ENCODE measurements at regions not wholly inside any gene's neighbourhood (a gene's known extent, or its start where the extent isn't known, plus 50 kb on each side); places are given as distances from the start of the nearest gene placed in this dataset.

GRCh38 chr2:119104414-119104813 is 54.1 kb downstream of the C1QL2 start:
- ATAC-seq (no peak), DNase-seq (ENCODE audit: low read depth, low spot score) (no peak)
- Histone ChIP-seq H3K4me3 (replicated peaks in 1 of 2; ENCODE audit: low read depth in 1 of 2, low read length in 2 of 2) (no peak overlapping the region), H3K27me3 (ENCODE audit: insufficient read depth, low read length) (no peaks in the 10 kb centered on the region), H2AFZ (ENCODE audit: low read depth, low read length, poor library complexity, severe bottlenecking) (no peak overlapping the region), H3K4me2 (ENCODE audit: low read length) (no peak overlapping the region), H3K79me2 (ENCODE audit: insufficient read depth, low read length) (no peaks in the 10 kb centered on the region), H3K4me1 (ENCODE audit: control insufficient read depth in 1 of 2, insufficient read depth in 2 of 2, low read length in 2 of 2) (no peaks in the 10 kb centered on the region), H3K36me3 (ENCODE audit: control insufficient read depth in 1 of 2, insufficient read depth in 2 of 2, low read length in 2 of 2) (no peaks in the 10 kb centered on the region), H3K9ac (ENCODE audit: low read length) (no peak overlapping the region), H4K20me1 (ENCODE audit: insufficient read depth) (no peaks in the 10 kb centered on the region), H3K9me2 (ENCODE audit: insufficient read depth) (no peaks in the 10 kb centered on the region), H3K27ac (ENCODE audit: low read depth, low read length) (no peak overlapping the region), H3K9me3 (ENCODE audit: control insufficient read depth in 1 of 2, insufficient read depth in 1 of 2, low read depth in 1 of 2, low read length in 2 of 2) (no peaks in the 10 kb centered on the region)
- ChIA-PET CTCF (no interaction called here), RAD21 (ENCODE audit: low non-redundant PET in 1 of 2, low total read pairs in 2 of 2, uncharacterized antibody in 2 of 2, unreplicated experiment in 2 of 2) (no interaction called here), POLR2A (no interaction called here)
- intact Hi-C loops (cut with micrococcal nuclease) = no loop called here
- BruUV-seq (replicated peaks) = no TSS peak
- TF ChIP-seq, protein P1, sequence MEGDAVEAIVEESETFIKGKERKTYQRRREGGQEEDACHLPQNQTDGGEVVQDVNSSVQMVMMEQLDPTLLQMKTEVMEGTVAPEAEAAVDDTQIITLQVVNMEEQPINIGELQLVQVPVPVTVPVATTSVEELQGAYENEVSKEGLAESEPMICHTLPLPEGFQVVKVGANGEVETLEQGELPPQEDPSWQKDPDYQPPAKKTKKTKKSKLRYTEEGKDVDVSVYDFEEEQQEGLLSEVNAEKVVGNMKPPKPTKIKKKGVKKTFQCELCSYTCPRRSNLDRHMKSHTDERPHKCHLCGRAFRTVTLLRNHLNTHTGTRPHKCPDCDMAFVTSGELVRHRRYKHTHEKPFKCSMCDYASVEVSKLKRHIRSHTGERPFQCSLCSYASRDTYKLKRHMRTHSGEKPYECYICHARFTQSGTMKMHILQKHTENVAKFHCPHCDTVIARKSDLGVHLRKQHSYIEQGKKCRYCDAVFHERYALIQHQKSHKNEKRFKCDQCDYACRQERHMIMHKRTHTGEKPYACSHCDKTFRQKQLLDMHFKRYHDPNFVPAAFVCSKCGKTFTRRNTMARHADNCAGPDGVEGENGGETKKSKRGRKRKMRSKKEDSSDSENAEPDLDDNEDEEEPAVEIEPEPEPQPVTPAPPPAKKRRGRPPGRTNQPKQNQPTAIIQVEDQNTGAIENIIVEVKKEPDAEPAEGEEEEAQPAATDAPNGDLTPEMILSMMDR (IDR thresholded peaks at IDR 0.05 in 2 of 3, conservative IDR thresholded peaks at IDR 0.05 in 1 of 3; ENCODE audit: borderline replicate concordance in 1 of 3, insufficient read depth in 1 of 3, low read depth in 2 of 3, low read length in 2 of 3) = peak in 2 of 3 experiments; percentile 19 to 20; a peak in 2 of 6 replicates
- no peak for TF ChIP-seq POLR2AphosphoS5 (IDR thresholded peaks at IDR 0.05; ENCODE audit: low read depth, low read length)

- no peak overlapping the region for H3K4me3 ChIP-seq (replicated peaks in 1 of 2; ENCODE audit: low read depth in 1 of 2, low read length in 2 of 2)
- BruUV-seq (replicated peaks) = no TSS peak
- H3K4me1 ChIP-seq (ENCODE audit: control insufficient read depth in 1 of 2, insufficient read depth in 2 of 2, low read length in 2 of 2) = no peaks in the 10 kb centered on the region
- RAD21 ChIA-PET (ENCODE audit: low non-redundant PET in 1 of 2, low total read pairs in 2 of 2, uncharacterized antibody in 2 of 2, unreplicated experiment in 2 of 2) = no interaction called here
- H3K9me2 ChIP-seq (ENCODE audit: insufficient read depth) = no peaks in the 10 kb centered on the region
- ATAC-seq (no peak), DNase-seq (ENCODE audit: low read depth, low spot score) (no peak)
- no peaks in the 10 kb centered on the region for H4K20me1 ChIP-seq (ENCODE audit: insufficient read depth)
- no peaks in the 10 kb centered on the region for H3K9me3 ChIP-seq (ENCODE audit: control insufficient read depth in 1 of 2, insufficient read depth in 1 of 2, low read depth in 1 of 2, low read length in 2 of 2)
- TF ChIP-seq EZH2 (IDR thresholded peaks at IDR 0.05) (no peak), SIN3A (IDR thresholded peaks at IDR 0.05; ENCODE audit: low read depth) (no peak), EGR1 (IDR thresholded peaks at IDR 0.05; ENCODE audit: low read depth) (no peak), SP1 (IDR thresholded peaks at IDR 0.05; ENCODE audit: low read depth) (no peak), MAX (IDR thresholded peaks at IDR 0.05) (no peak)
- no peaks in the 10 kb centered on the region for H3K36me3 ChIP-seq (ENCODE audit: control insufficient read depth in 1 of 2, insufficient read depth in 2 of 2, low read length in 2 of 2)
- no peaks in the 10 kb centered on the region for H3K79me2 ChIP-seq (ENCODE audit: insufficient read depth, low read length)
- H3K27me3 ChIP-seq (ENCODE audit: insufficient read depth, low read length) = no peaks in the 10 kb centered on the region
- POLR2A ChIA-PET = no interaction called here
- H3K27ac ChIP-seq (ENCODE audit: low read depth, low read length) = no peak overlapping the region
- intact Hi-C loops (cut with micrococcal nuclease) = no loop called here
- CTCF ChIA-PET = no interaction called here
- H2AFZ ChIP-seq (ENCODE audit: low read depth, low read length, poor library complexity, severe bottlenecking) = no peak overlapping the region
- no peak overlapping the region for H3K4me2 ChIP-seq (ENCODE audit: low read length)
- H3K9ac ChIP-seq (ENCODE audit: low read length) = no peak overlapping the region
These were observed 55.6 kb downstream of the C1QL2 start for GRCh38 chr2:119102964-119103363.

Data from HCT116 (cell line).